Panc1 (cell line): ENCODE measurements at regions not wholly inside any gene's neighbourhood (a gene's known extent, or its start where the extent isn't known, plus 50 kb on each side); places are given as distances from the start of the nearest gene placed in this dataset.

Experiments
- POLR2AphosphoS5 ChIP-seq: IDR thresholded peaks from 2 replicates; pipeline ENCODE4 v1.6.1; 2012; ENCODE audit warnings: mild to moderate bottlenecking, low read depth, low read length, moderate library complexity
- TCF7L2 ChIP-seq: IDR thresholded peaks from 2 replicates; pipeline ENCODE4 v1.6.1; 2011; ENCODE audit warnings: mild to moderate bottlenecking, low read depth, low read length, inconsistent platforms
- TF ChIP-seq, protein P1 (sequence below): fragments of 450-650 bp; IDR thresholded peaks from 2 replicates; pipeline ENCODE4 v1.5.1; 2017; ENCODE audit warnings: mild to moderate bottlenecking
- TF ChIP-seq, protein P2 (sequence below), 2 experiments: IDR thresholded peaks; 2 replicates each; pipeline ENCODE4 v1.6.1; 2011 to 2012; ENCODE audit warnings: low read depth in 2 of 2, control low read depth in 1 of 2, low read length in 1 of 2, mild to moderate bottlenecking in 1 of 2, moderate library complexity in 1 of 2; ENCODE audit not compliant: insufficient read depth in 1 of 2

DNA sequence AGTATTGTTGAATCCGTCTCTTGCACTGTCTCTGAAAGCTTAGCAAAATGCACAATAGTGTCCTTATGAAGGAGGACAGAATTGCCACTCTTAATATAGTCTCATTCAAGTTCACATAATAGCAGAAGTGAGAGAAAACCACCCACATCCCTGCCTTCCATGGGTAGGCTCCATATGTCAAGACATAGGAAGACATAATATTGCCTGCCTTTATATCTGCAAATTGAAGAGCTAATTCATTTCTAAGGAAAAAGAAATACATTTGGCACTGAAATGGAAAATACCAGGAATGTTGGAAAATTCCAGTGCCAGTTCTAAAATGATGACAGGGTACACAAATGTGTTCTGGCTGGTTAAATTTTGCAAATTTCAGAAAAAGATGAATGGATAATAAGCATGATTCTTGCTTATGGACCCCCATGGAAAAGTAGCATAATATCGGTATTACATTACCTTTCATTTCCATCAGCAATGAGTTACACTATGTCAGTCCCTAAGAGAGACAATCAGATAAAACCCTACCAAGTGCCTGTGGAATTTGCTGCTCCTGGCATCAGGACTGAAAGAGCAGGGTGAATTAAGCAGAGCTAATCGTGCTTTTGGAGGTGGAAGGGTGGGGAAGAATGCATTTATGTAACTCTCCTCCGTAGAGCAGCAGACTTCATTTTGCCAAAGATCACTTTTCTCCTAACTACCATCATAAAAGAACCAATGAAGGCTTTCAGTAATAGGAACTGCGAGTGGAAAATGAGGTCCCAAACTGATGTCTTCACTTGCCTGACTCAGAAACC, 312.6 kb downstream of the FGFR2 start:
- TF ChIP-seq, protein P1, sequence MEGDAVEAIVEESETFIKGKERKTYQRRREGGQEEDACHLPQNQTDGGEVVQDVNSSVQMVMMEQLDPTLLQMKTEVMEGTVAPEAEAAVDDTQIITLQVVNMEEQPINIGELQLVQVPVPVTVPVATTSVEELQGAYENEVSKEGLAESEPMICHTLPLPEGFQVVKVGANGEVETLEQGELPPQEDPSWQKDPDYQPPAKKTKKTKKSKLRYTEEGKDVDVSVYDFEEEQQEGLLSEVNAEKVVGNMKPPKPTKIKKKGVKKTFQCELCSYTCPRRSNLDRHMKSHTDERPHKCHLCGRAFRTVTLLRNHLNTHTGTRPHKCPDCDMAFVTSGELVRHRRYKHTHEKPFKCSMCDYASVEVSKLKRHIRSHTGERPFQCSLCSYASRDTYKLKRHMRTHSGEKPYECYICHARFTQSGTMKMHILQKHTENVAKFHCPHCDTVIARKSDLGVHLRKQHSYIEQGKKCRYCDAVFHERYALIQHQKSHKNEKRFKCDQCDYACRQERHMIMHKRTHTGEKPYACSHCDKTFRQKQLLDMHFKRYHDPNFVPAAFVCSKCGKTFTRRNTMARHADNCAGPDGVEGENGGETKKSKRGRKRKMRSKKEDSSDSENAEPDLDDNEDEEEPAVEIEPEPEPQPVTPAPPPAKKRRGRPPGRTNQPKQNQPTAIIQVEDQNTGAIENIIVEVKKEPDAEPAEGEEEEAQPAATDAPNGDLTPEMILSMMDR: no peak
- TF ChIP-seq, protein P2, sequence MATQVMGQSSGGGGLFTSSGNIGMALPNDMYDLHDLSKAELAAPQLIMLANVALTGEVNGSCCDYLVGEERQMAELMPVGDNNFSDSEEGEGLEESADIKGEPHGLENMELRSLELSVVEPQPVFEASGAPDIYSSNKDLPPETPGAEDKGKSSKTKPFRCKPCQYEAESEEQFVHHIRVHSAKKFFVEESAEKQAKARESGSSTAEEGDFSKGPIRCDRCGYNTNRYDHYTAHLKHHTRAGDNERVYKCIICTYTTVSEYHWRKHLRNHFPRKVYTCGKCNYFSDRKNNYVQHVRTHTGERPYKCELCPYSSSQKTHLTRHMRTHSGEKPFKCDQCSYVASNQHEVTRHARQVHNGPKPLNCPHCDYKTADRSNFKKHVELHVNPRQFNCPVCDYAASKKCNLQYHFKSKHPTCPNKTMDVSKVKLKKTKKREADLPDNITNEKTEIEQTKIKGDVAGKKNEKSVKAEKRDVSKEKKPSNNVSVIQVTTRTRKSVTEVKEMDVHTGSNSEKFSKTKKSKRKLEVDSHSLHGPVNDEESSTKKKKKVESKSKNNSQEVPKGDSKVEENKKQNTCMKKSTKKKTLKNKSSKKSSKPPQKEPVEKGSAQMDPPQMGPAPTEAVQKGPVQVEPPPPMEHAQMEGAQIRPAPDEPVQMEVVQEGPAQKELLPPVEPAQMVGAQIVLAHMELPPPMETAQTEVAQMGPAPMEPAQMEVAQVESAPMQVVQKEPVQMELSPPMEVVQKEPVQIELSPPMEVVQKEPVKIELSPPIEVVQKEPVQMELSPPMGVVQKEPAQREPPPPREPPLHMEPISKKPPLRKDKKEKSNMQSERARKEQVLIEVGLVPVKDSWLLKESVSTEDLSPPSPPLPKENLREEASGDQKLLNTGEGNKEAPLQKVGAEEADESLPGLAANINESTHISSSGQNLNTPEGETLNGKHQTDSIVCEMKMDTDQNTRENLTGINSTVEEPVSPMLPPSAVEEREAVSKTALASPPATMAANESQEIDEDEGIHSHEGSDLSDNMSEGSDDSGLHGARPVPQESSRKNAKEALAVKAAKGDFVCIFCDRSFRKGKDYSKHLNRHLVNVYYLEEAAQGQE (IDR thresholded peaks at IDR 0.05; ENCODE audit: insufficient read depth in 1 of 2, low read depth in 2 of 2, low read length in 1 of 2): no peak
- TF ChIP-seq POLR2AphosphoS5: no peak
- TF ChIP-seq TCF7L2: no peak
